ENCODE measurements at regions not wholly inside any gene's neighbourhood (a gene's known extent, or its start where the extent isn't known, plus 50 kb on each side); places are given as distances from the start of the nearest gene placed in this dataset.
"Not testable (repeated sequence)": the region's sequence is repeated elsewhere in the genome, so short reads cannot be mapped to it uniquely, and the experiment has no call there.

DNA sequence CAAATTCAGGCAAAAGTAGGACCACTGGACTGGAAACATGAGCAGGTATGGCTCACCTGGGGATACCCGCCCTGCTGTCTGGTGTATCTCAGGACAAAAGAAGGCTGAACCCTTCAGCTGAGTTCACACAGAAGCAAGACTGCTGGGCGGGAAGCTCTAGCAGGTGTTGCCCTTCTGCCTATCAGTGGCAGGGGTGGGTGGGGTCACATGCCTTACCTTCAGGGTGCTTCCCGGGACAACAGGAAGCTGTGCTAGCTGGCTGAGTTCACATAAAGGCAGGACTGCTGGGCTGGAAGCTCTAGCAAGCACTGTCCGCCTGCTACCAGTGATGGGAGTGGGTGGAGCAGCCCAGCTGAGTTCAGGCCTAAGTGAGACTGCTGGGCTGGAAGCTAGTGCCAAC is 498.8 kb upstream of the ZNF608 start:
- DNase-seq = no peak

DNA sequence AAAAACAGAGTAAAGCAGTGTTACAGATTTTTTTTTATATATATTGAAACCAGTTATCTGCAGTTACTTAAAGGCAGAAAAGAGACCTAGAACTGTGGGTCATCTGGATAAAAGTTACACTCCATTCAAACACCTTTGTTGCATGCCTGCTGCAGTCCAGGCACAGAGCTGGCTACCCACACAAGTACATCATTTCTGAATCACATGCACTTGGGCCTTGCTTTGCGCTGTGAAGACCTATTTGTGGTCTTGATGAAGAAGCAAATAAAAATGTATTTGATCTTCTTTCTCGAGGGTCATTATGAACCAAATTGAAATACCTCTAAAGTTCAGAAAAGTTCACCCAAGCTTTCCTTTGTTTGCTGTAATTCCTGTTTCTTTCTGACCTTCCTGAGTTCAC is 503.0 kb upstream of the ZNF608 start:
- no peak for DNase-seq

- DNase-seq = no peak
These were observed 505.3 kb upstream of the ZNF608 start for GRCh38 chr5:125251703-125252102.

GRCh38 chr5:125253634-125254033 is 507.2 kb upstream of the ZNF608 start:
- not testable (repeated sequence) for DNase-seq

- no peak for DNase-seq
These were observed 507.8 kb upstream of the ZNF608 start for GRCh38 chr5:125254267-125254666.

DNA sequence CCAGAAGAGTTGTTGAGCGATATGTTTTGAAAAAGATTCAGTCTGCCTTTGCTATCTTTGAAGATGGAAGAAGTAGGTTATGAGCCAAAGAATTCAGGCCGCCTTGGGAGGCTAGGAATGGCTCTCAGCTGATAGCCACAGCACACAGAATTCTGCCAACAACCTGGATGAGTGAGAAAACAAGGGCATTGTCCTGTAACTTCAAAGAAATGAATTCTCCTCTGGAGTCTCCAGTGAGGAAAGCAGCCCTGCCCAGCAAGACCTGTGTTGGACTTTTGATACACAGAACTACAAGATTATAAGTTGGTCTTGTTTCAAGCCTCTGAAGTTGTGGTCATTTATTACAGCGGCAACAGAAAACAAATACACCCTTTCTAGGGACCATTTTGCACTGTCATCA is 509.9 kb upstream of the ZNF608 start:
- no peak for DNase-seq

- peak in 1 of 2 donors; percentile 19 for DNase-seq
These were observed 510.9 kb upstream of the ZNF608 start for GRCh38 chr5:125257057-125257972.

GRCh38 chr5:125257997-125258396 is 511.6 kb upstream of the ZNF608 start:
- DNase-seq = no peak

DNA sequence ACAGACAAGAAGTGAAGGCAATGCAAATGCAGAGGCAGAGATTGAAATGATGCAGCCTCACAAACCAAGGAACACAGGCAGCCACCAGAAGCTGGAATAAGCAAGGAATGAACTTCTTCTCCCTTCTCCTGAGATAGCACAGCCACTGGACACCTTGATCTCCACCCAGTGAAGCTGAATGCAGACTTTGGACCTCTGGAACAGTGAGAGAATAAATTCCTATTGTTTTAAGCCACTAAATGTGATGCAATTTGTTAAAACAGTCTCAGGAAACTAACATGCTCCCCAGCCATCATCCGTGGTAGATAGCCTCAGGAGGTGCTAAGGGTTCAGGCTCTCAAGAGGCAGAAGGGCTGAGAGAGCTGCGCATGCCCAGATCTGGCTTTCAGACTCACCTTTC is 512.2 kb upstream of the ZNF608 start:
- DNase-seq = no peak

DNA sequence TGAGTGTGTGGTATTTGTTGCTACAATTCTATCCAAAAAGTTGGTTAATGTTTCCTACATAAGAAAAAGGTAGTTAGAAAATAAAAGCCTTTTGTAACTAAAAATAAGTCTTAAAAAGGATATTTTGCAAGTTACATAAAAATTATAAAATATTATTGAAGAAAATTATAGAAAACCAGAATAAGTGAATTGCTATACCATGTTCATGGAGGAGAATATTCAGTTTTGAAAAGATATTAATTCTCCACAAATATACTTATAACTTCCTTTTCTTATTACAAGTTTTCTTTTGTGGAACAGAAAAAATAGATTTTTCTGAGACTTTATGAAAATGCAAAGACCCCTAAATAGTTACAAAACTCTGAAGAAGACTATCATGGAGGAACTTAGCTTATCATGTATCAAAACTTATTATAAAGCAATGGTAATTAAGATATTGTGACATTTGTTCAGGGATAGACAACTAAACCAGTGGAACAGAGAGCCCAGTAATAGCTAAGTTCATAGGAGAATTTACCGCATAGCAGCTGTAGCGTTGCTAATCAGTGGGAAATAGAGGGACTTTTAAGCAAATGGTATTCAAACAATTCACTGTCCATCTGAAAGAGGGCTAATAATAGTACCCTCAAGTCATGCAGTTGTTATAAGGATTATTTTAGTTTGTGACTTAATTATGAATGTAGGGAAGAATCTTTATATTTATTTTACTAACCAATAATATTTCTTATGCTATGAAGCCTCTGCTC is 515.2 kb upstream of the ZNF608 start:
- DNase-seq = no peak

- DNase-seq = no peak
These were observed 516.3 kb upstream of the ZNF608 start for GRCh38 chr5:125262782-125263181.

GRCh38 chr5:125263356-125263755 is 516.9 kb upstream of the ZNF608 start:
- DNase-seq = no peak

DNA sequence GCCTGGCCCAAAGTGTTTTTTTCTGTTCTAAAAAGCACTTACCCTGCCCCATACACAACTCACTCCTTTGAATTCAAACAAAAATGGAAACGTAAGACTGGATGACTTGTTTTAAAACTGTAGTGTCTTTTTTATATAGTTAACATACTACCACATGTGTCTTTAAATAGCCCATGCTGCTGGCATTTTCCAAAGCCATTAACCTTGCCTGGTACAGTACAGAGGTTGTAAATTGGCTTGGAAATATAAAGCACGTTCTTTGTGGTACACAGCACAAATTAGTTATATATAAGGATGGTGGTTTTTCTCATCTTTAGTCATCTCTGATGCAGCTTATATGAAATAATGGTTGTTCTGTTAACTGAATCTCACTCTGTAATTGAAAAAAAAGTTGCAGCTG is 519.7 kb upstream of the ZNF608 start:
- DNase-seq = no peak

DNA sequence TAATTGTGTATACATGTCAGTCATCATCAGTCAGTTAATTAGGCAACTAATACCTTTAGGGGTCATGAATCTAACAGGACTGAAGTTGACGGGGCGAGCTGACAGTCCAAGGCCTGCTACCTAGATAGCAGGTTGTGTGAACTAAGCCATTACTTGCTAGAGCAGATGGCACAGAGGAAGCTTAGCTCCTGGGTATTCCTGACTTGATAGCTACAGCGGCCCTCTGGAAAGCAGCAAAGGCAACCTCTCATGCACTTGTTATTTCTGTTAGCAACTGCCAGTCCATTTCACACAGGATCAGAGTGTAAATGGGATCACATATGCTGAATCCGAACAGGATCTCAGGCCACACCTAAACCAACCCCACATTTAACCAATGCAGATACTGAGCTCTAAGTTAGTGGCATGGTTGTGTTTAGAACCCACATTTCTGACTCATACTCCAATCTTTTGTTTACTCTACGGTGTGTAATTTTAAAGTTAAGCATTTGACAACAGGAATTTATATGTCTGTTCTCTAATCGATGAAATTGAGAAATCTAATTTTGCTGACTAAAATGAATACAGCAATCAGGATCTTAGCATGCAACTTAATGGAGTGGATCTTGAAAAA is 521.3 kb upstream of the ZNF608 start:
- no peak for DNase-seq

DNA sequence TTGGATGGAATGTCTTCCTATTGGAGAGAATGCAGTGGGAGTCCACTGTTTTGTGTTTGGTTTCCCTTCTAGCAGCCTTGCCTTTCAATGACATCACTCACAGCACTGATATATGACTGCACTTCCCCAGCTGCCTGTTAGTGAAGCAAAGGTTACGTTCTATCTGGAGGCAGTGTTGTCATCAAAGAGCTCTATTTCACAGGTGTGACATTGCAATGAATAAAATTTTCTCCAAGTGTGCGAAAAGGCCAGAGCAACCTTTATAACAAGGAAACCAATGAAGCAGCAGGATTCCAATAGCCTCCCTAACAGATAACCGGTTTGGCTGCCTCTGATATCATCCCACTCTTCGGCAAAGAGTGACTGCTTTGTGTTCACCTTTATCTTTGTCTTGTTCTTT is 523.5 kb upstream of the ZNF608 start:
- no peak for DNase-seq

- DNase-seq = no peak
These were observed 525.9 kb upstream of the ZNF608 start for GRCh38 chr5:125272357-125272756.

GRCh38 chr5:125274211-125274610 is 527.8 kb upstream of the ZNF608 start:
- DNase-seq = no peak

GRCh38 chr5:125274938-125275724 is 528.7 kb upstream of the ZNF608 start:
- DNase-seq = no peak

DNA sequence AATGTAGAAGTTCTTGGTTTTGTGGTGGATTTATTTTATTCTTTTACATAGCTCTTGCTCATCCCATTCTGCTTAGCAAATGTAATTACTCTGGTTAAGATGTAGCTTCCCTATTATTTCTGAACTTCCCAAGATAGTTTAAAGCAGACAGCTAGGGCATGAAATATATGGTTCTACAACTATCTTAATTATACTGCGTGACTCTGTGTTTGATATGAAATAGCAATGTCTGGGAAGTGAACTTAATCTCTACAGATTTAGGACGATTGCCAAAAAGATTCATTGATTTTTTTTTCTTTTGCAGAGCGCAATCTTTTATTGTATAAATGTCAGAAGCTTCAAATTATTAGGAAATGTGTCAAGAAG is 529.3 kb upstream of the ZNF608 start:
- no peak for DNase-seq

DNA sequence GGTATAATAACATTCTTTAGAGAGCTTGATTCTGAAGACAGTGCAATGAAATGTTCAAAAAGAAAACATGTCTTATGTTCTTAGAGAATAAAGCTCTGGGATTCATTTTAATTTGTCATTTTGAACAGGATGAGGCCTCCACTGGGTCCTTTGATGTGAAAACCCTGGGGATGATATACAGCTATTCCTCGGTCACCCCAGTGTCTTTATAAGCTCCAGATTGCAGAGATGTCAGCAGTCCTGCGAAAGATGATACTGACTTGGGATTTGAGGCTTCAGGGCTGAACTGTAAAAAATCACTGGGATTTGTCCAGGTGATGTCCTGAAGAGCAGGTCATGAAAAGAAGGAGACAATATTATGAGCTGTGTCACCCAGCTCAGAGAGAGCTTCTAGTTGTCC is 529.7 kb upstream of the ZNF608 start:
- no peak for DNase-seq

GRCh38 chr5:125277494-125278154 is 531.2 kb upstream of the ZNF608 start:
- DNase-seq = no peak

Data from right lung (tissue), 2 donors.